Nephron progenitor cell (in vitro differentiated cells): ENCODE measurements at regions not wholly inside any gene's neighbourhood (a gene's known extent, or its start where the extent isn't known, plus 50 kb on each side); places are given as distances from the start of the nearest gene placed in this dataset.

Source experiments
- DNase-seq: peaks from one replicate; pipeline ENCODE4 v3.0.0; 2021
- H3K27ac Mint-ChIP-seq: 2 replicates; pipeline ENCODE4 v1.8.0; 2021; ENCODE audit warnings: mild to moderate bottlenecking, moderate library complexity, mixed read lengths
- H3K27me3 Mint-ChIP-seq: 2 replicates; pipeline ENCODE4 v1.8.0; 2021; ENCODE audit warnings: mild to moderate bottlenecking, low read depth, mixed read lengths; ENCODE audit not compliant: poor library complexity
- H3K36me3 Mint-ChIP-seq: 2 replicates; pipeline ENCODE4 v1.8.0; 2021; ENCODE audit warnings: low read depth, mixed read lengths
- H3K4me1 Mint-ChIP-seq: 2 replicates; pipeline ENCODE4 v1.8.0; 2021; ENCODE audit warnings: mixed read lengths
- H3K4me3 Mint-ChIP-seq: 2 replicates; pipeline ENCODE4 v1.8.0; 2021; ENCODE audit warnings: mild to moderate bottlenecking, moderate library complexity, mixed read lengths
- H3K9me3 Mint-ChIP-seq: 2 replicates; pipeline ENCODE4 v1.8.0; 2021; ENCODE audit warnings: mild to moderate bottlenecking, moderate library complexity, mixed read lengths
- CTCF ChIP-seq: fragments of 200-600 bp; sonication (generic); IDR thresholded peaks from 2 replicates; pipeline ENCODE4 v1.5.0; 2021; ENCODE audit warnings: antibody characterized with exemption

- Mint-ChIP-seq H3K27me3 (no peaks in the 10 kb centered on the region), H3K4me1 (no peaks in the 10 kb centered on the region), H3K9me3 (no peaks in the 10 kb centered on the region), H3K27ac (no peak overlapping the region), H3K36me3 (no peaks in the 10 kb centered on the region), H3K4me3 (no peak overlapping the region)
- TF ChIP-seq CTCF, result no peak
- DNase-seq, result no peak
Measured at GRCh38 chr3:161766331-161766730, 269.7 kb downstream of the OTOL1 start.

- H3K27me3 Mint-ChIP-seq, result no peaks in the 10 kb centered on the region
- no peaks in the 10 kb centered on the region for H3K36me3 Mint-ChIP-seq
- no peak for DNase-seq
- no peaks in the 10 kb centered on the region for H3K4me1 Mint-ChIP-seq
- no peak overlapping the region for H3K27ac Mint-ChIP-seq
- H3K9me3 Mint-ChIP-seq, result no peaks in the 10 kb centered on the region
- no peak overlapping the region for H3K4me3 Mint-ChIP-seq
- no peak for TF ChIP-seq CTCF
Measured at GRCh38 chr3:161770484-161771386, 274.1 kb downstream of the OTOL1 start.

- TF ChIP-seq CTCF, result no peak
- Mint-ChIP-seq H3K27ac (no peak overlapping the region), H3K27me3 (no peaks in the 10 kb centered on the region), H3K9me3 (peaks cover 3% of the 10 kb centered on the region), H3K36me3 (no peaks in the 10 kb centered on the region), H3K4me1 (peaks cover 8% of the 10 kb centered on the region), H3K4me3 (no peak overlapping the region)
- no peak for DNase-seq
Measured at GRCh38 chr3:161781381-161781780, 284.8 kb downstream of the OTOL1 start.

- Mint-ChIP-seq H3K4me3 (no peak overlapping the region), H3K36me3 (no peaks in the 10 kb centered on the region)
Measured at GRCh38 chr3:161793194-161793930, 296.8 kb downstream of the OTOL1 start.

GRCh38 chr3:161794551-161794950 is 297.9 kb downstream of the OTOL1 start:
- H3K27ac Mint-ChIP-seq, result no peak overlapping the region
- peaks cover 2% of the 10 kb centered on the region for H3K27me3 Mint-ChIP-seq

More at GRCh38 chr3:161793194-161793930, 296.8 kb downstream of the OTOL1 start:
- DNase-seq, result no peak
- Mint-ChIP-seq H3K27ac (no peak overlapping the region), H3K4me1 (no peaks in the 10 kb centered on the region), H3K27me3 (peaks cover 2% of the 10 kb centered on the region), H3K9me3 (no peaks in the 10 kb centered on the region)
- no peak for TF ChIP-seq CTCF

More at GRCh38 chr3:161794551-161794950, 297.9 kb downstream of the OTOL1 start:
- Mint-ChIP-seq H3K36me3 (no peaks in the 10 kb centered on the region), H3K4me3 (no peak overlapping the region), H3K9me3 (no peaks in the 10 kb centered on the region), H3K4me1 (no peaks in the 10 kb centered on the region)
- no peak for TF ChIP-seq CTCF
- no peak for DNase-seq
